OCI-LY7 (cell line): ENCODE measurements at regions not wholly inside any gene's neighbourhood (a gene's known extent, or its start where the extent isn't known, plus 50 kb on each side); places are given as distances from the start of the nearest gene placed in this dataset.

Source experiments
- BruUV-seq: library from RNA; stranded (reverse); fragments of 400-500 nt; replicated peaks from 2 replicates; lab custom pipeline; 2021; lab: Mats Ljungman, UMichigan
- CTCF ChIA-PET: fragments of 300-600 bp; sonication (Branson Sonifier 250); formaldehyde crosslinking; loops from one replicate; lab custom pipeline; 2022; ENCODE audit warnings: antibody characterized with exemption; ENCODE audit not compliant: unreplicated experiment; lab: Charles Lee
- POLR2A ChIA-PET: fragments of 300-600 bp; sonication (Branson Sonifier 250); formaldehyde crosslinking; loops from one replicate; lab custom pipeline; 2022; ENCODE audit warnings: antibody characterized with exemption; lab: Charles Lee
- DNase-seq: peaks from one replicate; pipeline ENCODE4 v3.0.0-alpha.2; 2015; ENCODE audit warnings: low spot score
- H2AFZ ChIP-seq: fragments of 200-600 bp; sonication (generic), shearing (Covaris generic); 2 replicates; pipeline ENCODE4 v1.6.1; 2014; ENCODE audit warnings: mild to moderate bottlenecking, antibody characterized with exemption, low read length, moderate library complexity
- H3K27ac ChIP-seq: fragments of 200-600 bp; sonication (generic); 2 replicates; pipeline ENCODE4 v1.5.1; 2014; ENCODE audit warnings: mixed run types, low read depth, mild to moderate bottlenecking, moderate library complexity, low read length, inconsistent platforms; ENCODE audit not compliant: poor library complexity, severe bottlenecking
- H3K36me3 ChIP-seq: fragments of 200-600 bp; sonication (generic); 2 replicates; pipeline ENCODE4 v1.6.1; 2014; ENCODE audit warnings: mild to moderate bottlenecking, antibody characterized with exemption, low read length, moderate library complexity, mixed read lengths; ENCODE audit not compliant: insufficient read depth
- H3K4me1 ChIP-seq: fragments of 200-600 bp; sonication (generic); 2 replicates; pipeline ENCODE4 v1.5.1; 2014; ENCODE audit warnings: mild to moderate bottlenecking, low read length; ENCODE audit not compliant: insufficient read depth, poor library complexity, severe bottlenecking
- H3K4me2 ChIP-seq: fragments of 200-600 bp; sonication (generic); 2 replicates; pipeline ENCODE4 v1.6.1; 2014; ENCODE audit warnings: mild to moderate bottlenecking, low read length
- H3K4me3 ChIP-seq: fragments of 200-600 bp; sonication (generic); 2 replicates; pipeline ENCODE4 v1.5.1; 2014; ENCODE audit warnings: mild to moderate bottlenecking, low read depth, low read length; ENCODE audit not compliant: poor library complexity, severe bottlenecking
- H3K79me2 ChIP-seq: fragments of 200-600 bp; sonication (generic); 2 replicates; pipeline ENCODE4 v1.6.1; 2016; ENCODE audit warnings: low read depth, mild to moderate bottlenecking, low read length, moderate library complexity, mixed read lengths; ENCODE audit not compliant: insufficient read depth
- H3K9me2 ChIP-seq: fragments of 200-600 bp; sonication (generic); 2 replicates; pipeline ENCODE4 v1.6.1; 2016; ENCODE audit warnings: mild to moderate bottlenecking, low read length, mixed read lengths; ENCODE audit not compliant: insufficient read depth
- H3K9me3 ChIP-seq: fragments of 200-600 bp; sonication (generic); 2 replicates; pipeline ENCODE4 v1.6.1; 2014; ENCODE audit warnings: mild to moderate bottlenecking, mixed run types, low read length, mixed read lengths
- H4K20me1 ChIP-seq: fragments of 200-600 bp; sonication (generic); 2 replicates; pipeline ENCODE4 v1.6.1; 2014; ENCODE audit warnings: mild to moderate bottlenecking, antibody characterized with exemption, low read length, moderate library complexity, mixed read lengths; ENCODE audit not compliant: insufficient read depth
- EZH2phosphoT487 ChIP-seq: fragments of 200-600 bp; sonication (generic); IDR thresholded peaks from 2 replicates; pipeline ENCODE4 v1.6.1; 2018; ENCODE audit warnings: low read depth, borderline replicate concordance, mild to moderate bottlenecking, mixed run types, antibody characterized with exemption, low read length, moderate library complexity, mixed read lengths
- intact Hi-C: fragments of 100-400 bp; cut with micrococcal nuclease; formaldehyde crosslinking; loops from one replicate; pipeline ENCODE4 v1.10.0; 2022; ENCODE audit not compliant: unreplicated experiment
- TF ChIP-seq, protein P1 (sequence below): fragments of 200-600 bp; sonication (generic); conservative IDR thresholded peaks from 2 replicates; pipeline ENCODE4 v1.5.1; 2014; ENCODE audit warnings: mild to moderate bottlenecking, antibody characterized with exemption, low read length, moderate library complexity, mixed read lengths

DNA sequence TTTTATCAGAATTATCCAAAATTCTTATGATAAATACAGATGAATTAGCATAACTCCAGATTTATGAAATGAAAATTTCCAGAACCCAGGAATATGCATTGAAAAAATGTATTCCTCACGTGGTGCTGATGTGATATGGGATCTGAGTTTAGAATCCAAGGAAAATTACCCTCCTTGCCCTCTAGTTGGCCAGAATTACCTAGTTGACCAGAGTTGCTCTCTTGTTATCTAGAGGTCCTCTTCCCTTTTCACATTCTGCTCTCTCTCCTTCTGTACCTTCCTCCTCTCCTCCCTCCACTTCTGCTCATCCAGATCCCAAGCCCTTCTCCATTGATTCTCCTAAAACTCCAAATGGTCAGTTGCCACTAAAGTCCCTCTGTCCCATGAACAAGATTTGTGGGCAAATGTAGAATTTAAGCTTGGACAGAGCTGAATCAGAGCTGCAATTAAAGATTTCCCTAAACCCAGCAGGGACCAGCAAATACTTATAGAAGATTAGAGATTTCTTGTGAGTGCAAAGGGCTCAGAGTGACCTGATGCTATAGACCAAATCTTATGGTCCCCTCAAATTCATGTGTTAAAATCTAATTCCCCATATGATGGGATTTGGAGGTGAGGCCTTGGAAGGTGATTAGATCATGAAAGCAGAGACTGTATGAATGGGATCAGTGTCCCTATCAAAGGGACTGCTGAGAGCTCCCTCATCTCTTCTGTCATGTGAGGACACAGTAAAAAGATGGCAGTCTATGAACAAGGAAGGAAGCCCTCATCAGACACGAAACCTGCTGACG, 103.2 kb upstream of the IGLL5 start:
- no peak for DNase-seq
- Histone ChIP-seq H3K4me2 (no peak overlapping the region), H3K4me3 (no peak overlapping the region), H3K9me3 (no peaks in the 10 kb centered on the region), H2AFZ (no peak overlapping the region), H3K36me3 (no peaks in the 10 kb centered on the region), H3K27ac (no peak overlapping the region), H3K4me1 (no peaks in the 10 kb centered on the region), H3K9me2 (no peaks in the 10 kb centered on the region), H4K20me1 (no peaks in the 10 kb centered on the region), H3K79me2 (no peaks in the 10 kb centered on the region)
- TF ChIP-seq, protein P1, sequence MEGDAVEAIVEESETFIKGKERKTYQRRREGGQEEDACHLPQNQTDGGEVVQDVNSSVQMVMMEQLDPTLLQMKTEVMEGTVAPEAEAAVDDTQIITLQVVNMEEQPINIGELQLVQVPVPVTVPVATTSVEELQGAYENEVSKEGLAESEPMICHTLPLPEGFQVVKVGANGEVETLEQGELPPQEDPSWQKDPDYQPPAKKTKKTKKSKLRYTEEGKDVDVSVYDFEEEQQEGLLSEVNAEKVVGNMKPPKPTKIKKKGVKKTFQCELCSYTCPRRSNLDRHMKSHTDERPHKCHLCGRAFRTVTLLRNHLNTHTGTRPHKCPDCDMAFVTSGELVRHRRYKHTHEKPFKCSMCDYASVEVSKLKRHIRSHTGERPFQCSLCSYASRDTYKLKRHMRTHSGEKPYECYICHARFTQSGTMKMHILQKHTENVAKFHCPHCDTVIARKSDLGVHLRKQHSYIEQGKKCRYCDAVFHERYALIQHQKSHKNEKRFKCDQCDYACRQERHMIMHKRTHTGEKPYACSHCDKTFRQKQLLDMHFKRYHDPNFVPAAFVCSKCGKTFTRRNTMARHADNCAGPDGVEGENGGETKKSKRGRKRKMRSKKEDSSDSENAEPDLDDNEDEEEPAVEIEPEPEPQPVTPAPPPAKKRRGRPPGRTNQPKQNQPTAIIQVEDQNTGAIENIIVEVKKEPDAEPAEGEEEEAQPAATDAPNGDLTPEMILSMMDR, result no peak
- TF ChIP-seq EZH2phosphoT487, result no peak
- intact Hi-C loops, result loop anchor here (10.0 kb wide), 1 partner anchor 60 kb away; no protein-coding TSS in a partner anchor
- ChIA-PET POLR2A (interaction anchor here (1.0 kb wide), 2 partner anchors 31 to 100 kb away, joined by 3 to 4 read pairs; no protein-coding TSS in a partner anchor), CTCF (interaction anchor here (0.7 kb wide), 1 partner anchor 151 kb away, joined by 3 read pairs; no protein-coding TSS in a partner anchor)
- BruUV-seq, result no TSS peak

GRCh38 chr22:22785316-22786065, 102.1 kb upstream of the IGLL5 start:
- CTCF ChIA-PET, result no interaction called here
- intact Hi-C loops, result loop anchor here (10.0 kb wide), 1 partner anchor 59 kb away; no protein-coding TSS in a partner anchor
- POLR2A ChIA-PET, result interaction anchor here (0.9 kb wide), 1 partner anchor 696 kb away, joined by 3 read pairs; no protein-coding TSS in a partner anchor

More at GRCh38 chr22:22785316-22786065, 102.1 kb upstream of the IGLL5 start:
- Histone ChIP-seq H3K4me1 (no peaks in the 10 kb centered on the region), H3K9me2 (no peaks in the 10 kb centered on the region), H3K4me2 (no peak overlapping the region), H3K9me3 (no peaks in the 10 kb centered on the region), H2AFZ (no peak overlapping the region), H3K36me3 (no peaks in the 10 kb centered on the region), H3K27ac (no peak overlapping the region), H3K79me2 (no peaks in the 10 kb centered on the region), H3K4me3 (no peak overlapping the region), H4K20me1 (no peaks in the 10 kb centered on the region)
- BruUV-seq, result no TSS peak
- DNase-seq, result no peak
- no peak for TF ChIP-seq EZH2phosphoT487
- TF ChIP-seq, protein P1, result no peak
